NCI-H1436 treated with DMSO at 0.1 percent for 48 hours (cell line): ENCODE measurements at regions not wholly inside any gene's neighbourhood (a gene's known extent, or its start where the extent isn't known, plus 50 kb on each side); places are given as distances from the start of the nearest gene placed in this dataset.

Experiments used
- DNase-seq: peaks from one replicate; lab custom pipeline; 2025; lab: John Stamatoyannopoulos, UW

DNA sequence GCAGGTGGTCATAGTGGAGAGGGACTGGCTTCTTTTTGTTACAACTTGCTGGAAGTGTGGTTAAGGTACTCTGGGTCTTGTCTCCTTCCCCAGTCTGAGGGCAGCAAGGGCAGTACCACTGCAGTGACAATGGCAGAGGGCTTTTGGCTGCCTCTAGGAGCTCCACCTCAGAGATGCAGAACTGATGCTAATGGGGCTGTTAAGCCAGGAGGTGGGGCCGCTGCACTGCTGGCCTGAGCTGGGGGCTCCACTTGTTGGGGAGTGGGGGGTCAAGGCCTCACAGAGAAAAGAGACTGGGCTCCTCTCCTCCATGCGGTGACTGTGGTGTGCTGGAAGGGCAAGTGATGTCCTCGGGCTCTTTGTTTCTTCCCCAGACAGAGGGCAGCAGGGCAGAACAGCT, 135.7 kb downstream of the DSEL start:
- no peak for DNase-seq

DNA sequence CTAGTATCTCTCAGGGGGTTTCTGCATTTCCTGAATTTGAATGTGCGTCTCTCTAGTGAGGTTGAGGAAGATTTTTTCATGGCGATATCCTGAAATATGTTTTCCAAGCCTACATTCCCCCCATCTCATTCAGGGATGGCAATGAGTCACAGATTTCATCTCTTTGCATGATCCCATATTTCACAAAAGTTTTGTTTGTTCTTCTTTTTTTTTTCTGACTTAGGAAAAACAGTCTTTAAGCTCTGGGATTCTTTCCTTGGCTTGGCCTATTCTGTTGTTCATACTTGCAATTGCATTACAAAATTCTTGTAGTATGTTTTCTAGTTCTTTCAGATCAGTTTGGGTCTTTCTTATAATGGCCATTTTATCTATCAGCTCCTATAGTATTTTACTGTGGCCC, 136.5 kb downstream of the DSEL start:
- DNase-seq = no peak

DNA sequence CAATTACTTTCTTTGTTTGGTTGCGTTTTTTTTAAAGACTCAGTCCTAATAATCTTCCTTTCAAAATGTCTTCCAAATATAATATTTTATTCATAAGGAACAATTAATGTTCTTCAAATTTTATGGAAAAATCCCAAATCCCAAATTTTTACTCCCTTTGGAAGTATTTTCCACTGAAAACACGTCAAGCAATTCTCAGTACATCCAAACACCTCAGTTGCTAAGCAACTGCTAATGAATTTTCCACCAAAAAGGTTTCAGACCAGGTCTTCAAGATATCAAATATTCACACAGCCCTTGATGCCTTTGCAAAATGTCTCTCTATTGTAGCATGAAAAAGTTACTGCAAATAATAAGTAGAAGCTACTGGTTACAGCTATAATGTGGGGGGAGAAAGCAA, 140.1 kb downstream of the DSEL start:
- DNase-seq = no peak

GRCh38 chr18:67373636-67374035, 142.9 kb downstream of the DSEL start:
- DNase-seq = no peak

DNA sequence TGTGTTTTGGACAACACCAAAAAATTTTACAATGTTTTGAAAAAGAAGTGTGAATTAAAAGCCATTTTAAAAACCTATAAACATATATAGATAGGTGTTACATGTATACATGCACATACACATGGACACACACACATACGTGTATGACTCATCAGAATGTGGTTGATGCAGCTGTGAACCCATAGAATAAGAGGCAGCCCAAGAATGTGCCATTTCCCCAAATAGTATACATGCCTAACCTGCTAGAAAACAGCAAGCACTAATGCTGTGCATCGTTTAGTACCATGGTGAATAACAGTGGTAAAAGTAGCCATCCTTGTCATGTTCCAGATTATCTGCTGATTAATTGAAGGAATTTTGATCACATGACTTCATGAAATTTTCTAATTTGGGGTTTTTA, 149.0 kb downstream of the DSEL start:
- no peak for DNase-seq

DNA sequence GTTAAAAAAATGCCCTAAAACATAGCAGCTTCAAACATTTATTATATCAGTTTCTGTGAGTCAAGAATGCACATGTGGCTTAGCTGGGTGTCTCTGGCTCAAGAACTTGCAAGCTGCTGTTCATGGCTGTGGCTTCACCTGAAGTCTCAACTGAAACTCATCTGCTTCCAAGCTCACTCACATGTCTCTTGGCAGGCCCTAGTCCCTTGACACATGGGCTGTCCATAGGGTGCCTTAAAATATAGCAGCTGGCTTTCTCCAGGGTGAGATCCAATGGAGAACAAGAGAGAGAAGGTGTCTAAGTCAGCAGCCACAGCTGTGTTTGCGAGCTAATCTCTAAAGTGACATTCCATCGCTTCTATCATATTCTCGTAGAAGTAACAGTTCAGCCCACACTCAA, 152.8 kb downstream of the DSEL start:
- DNase-seq = no peak

- no peak for DNase-seq
Observed at GRCh38 chr18:67362906-67363305, 153.6 kb downstream of the DSEL start.

- DNase-seq = no peak
Observed at GRCh38 chr18:67359873-67360838, 156.4 kb downstream of the DSEL start.

DNA sequence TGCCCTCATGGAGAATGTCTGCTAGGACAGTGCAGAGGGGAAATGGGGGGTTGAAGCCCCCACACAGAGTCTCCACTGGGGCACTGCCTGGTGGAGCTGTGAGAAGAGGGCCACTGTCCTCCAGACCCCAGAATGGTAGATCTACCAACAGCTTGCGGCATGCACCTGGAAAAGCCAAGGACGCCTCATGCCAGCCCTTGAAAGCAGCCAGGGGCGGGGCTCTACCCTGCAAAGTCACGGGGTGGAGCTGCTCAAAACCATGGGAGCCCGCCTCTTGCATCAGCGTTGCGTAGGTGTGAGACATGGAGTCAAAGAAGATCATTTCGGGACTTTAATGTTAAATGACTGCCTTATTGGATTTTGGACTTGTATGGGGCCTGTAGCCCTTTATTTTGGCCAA, 157.6 kb downstream of the DSEL start:
- DNase-seq = no peak

- no peak for DNase-seq
Observed at GRCh38 chr18:67354692-67355091, 161.8 kb downstream of the DSEL start.

DNA sequence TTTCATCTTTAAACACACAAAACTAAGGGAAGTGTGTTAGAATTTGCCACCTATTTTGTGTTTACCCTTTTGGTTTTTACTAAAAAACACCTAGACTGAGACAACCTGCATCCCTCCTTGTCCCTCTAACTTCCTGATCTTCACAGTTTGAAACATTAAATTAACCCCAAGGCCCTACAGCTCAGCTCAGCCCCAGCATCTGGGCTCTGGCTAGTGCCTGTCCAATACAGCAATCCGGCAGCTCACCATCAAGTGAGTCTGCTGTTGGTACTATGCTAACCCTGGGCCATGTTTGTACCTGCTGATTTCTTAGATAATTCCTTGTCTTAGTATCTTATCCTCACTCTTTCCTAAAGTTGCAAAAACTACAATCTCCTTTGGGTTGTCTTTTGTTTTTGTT, 162.4 kb downstream of the DSEL start:
- no peak for DNase-seq

DNA sequence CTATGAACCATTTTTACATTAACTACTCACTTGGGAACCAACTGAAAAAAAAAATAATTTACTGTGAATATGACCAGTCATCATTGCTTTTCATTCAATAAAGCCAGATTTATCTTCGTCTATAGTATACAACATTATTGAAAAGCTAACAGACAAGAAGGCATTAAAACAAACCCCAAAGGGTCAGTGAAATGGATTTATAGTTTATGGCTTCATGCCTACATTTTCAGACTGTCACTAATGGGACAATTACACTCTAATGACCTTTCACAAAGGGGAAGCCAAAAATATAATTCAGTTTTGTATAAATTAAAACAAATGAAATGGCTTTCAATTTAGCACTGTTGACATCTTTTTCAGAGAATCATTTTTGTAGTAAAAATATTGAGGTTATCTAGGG, 169.1 kb downstream of the DSEL start:
- DNase-seq = no peak

DNA sequence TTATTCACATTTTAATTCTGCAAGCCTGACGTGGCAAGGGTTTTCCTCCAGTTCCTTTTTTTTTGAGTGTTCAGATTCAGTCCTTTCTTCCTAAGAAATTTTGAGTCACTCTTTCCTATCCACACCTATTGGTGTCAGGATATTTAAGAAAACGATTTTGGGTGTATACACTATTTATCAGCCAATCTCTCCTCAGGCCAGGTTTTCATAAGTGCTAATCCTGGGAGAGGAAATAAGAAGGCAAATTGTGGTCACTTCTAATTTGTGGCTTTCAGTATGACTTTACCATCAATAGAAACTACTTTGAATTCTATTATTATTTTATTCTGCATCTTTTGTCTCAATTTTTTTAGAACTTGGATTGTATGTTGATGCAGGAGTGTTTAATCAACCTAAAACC, 174.4 kb downstream of the DSEL start:
- no peak for DNase-seq

- no peak for DNase-seq
Observed at GRCh38 chr18:67337696-67338095, 178.8 kb downstream of the DSEL start.

DNA sequence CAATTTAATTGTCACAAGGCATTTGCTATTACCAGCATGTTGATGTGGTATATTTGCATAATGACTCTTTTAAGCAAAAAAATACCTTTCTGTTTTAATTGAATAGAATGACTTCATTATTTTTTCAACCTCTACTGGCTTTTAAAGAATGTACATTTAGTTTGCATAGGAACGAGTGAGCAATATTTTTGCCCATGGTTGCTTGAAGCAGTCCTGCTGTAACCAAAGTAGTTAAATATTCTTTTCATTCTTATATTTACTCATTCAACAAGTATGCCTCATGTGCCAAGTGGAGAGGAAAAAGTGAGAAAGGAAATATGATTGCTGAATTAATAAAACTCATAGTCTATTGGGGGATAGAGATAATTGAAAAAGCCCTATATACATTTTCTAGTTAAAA, 184.7 kb downstream of the DSEL start:
- no peak for DNase-seq

- no peak for DNase-seq
Observed at GRCh38 chr18:67319109-67319508, 197.4 kb downstream of the DSEL start.

GRCh38 chr18:67318651-67319050, 197.9 kb downstream of the DSEL start:
- DNase-seq = no peak

- no peak for DNase-seq
Observed at GRCh38 chr18:67310826-67311225, 205.7 kb downstream of the DSEL start.

GRCh38 chr18:67308819-67309218, 207.7 kb downstream of the DSEL start:
- DNase-seq = no peak

- no peak for DNase-seq
Observed at GRCh38 chr18:67305466-67305865, 211.1 kb downstream of the DSEL start.

- DNase-seq = no peak
Observed at GRCh38 chr18:67302043-67302442, 214.5 kb downstream of the DSEL start.

- no peak for DNase-seq
Observed at GRCh38 chr18:67301592-67301991, 214.9 kb downstream of the DSEL start.

- DNase-seq = no peak
Observed at GRCh38 chr18:67300498-67300897, 216.0 kb downstream of the DSEL start.

DNA sequence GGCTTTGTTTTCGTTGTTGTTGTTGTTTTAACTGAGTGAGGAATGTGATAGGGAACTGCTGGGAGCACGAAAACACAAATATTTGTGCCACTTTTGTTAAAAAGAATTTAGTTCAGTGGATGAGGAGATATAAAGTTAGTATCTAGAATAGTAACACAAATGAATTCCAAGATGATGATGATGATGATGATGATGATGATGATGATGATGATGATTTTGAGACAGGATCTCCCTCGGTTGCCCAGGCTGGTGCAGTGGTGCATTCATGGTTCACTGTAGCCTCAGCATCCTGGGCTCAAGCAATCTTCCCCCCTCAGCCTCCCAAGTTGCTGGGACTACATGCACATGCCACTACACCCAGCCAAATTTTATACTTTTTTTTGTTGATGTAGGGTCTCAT, 223.7 kb downstream of the DSEL start:
- DNase-seq = no peak
